H9 (cell line): ENCODE measurements at regions not wholly inside any gene's neighbourhood (a gene's known extent, or its start where the extent isn't known, plus 50 kb on each side); places are given as distances from the start of the nearest gene placed in this dataset.

Source experiments
- DNase-seq: peaks from one replicate; pipeline ENCODE4 v3.0.0-alpha.2; 2017
- H2AFZ ChIP-seq: one replicate; pipeline ENCODE4 v1.6.1; 2013; ENCODE audit warnings: mild to moderate bottlenecking, low read length, control low read depth, moderate library complexity
- H2AK5ac ChIP-seq: 2 replicates; pipeline ENCODE4 v1.6.1; 2013; ENCODE audit warnings: low read length, control low read depth, mixed read lengths; ENCODE audit not compliant: insufficient read length
- H2BK120ac ChIP-seq: one replicate; pipeline ENCODE4 v1.6.1; 2013; ENCODE audit warnings: low read depth, mild to moderate bottlenecking, low read length, control low read depth, inconsistent platforms; ENCODE audit not compliant: poor library complexity, severe bottlenecking
- H2BK12ac ChIP-seq: 2 replicates; pipeline ENCODE4 v1.6.1; 2013; ENCODE audit warnings: low read length, control low read depth, mixed read lengths, low read depth; ENCODE audit not compliant: insufficient read length
- H2BK15ac ChIP-seq: 2 replicates; pipeline ENCODE4 v1.6.1; 2013; ENCODE audit warnings: low read depth, low read length, control low read depth
- H2BK20ac ChIP-seq: one replicate; pipeline ENCODE4 v1.6.1; 2013; ENCODE audit warnings: low read depth, mild to moderate bottlenecking, low read length, control low read depth, inconsistent platforms; ENCODE audit not compliant: poor library complexity, severe bottlenecking
- H2BK5ac ChIP-seq: 2 replicates; pipeline ENCODE4 v1.6.1; 2013; ENCODE audit warnings: low read length, control low read depth, mixed read lengths; ENCODE audit not compliant: insufficient read length
- H3K14ac ChIP-seq: 2 replicates; pipeline ENCODE4 v1.6.1; 2013; ENCODE audit warnings: low read length, control low read depth; ENCODE audit not compliant: insufficient read depth
- H3K18ac ChIP-seq: 2 replicates; pipeline ENCODE4 v1.6.1; 2013; ENCODE audit warnings: low read depth, mild to moderate bottlenecking, mixed read lengths, low read length, control low read depth; ENCODE audit not compliant: insufficient read length
- H3K23ac ChIP-seq: 2 replicates; pipeline ENCODE4 v1.6.1; 2013; ENCODE audit warnings: low read length, control low read depth, mixed read lengths, low read depth; ENCODE audit not compliant: insufficient read length
- H3K23me2 ChIP-seq: 2 replicates; pipeline ENCODE4 v1.6.1; 2013; ENCODE audit warnings: low read depth, mild to moderate bottlenecking, mixed read lengths, low read length, control low read depth; ENCODE audit not compliant: insufficient read length, poor library complexity, severe bottlenecking
- H3K27ac ChIP-seq: 2 replicates; pipeline ENCODE4 v1.5.1; 2013; ENCODE audit warnings: low read length, control low read depth, mixed read lengths, low read depth; ENCODE audit not compliant: insufficient read length
- H3K27me3 ChIP-seq: 2 replicates; pipeline ENCODE4 v1.6.1; 2013; ENCODE audit warnings: low read length, control low read depth, inconsistent platforms; ENCODE audit not compliant: insufficient read depth
- H3K4ac ChIP-seq: 2 replicates; pipeline ENCODE4 v1.6.1; 2013; ENCODE audit warnings: low read depth, mild to moderate bottlenecking, control low read depth, inconsistent platforms, low read length, moderate library complexity
- H3K4me1 ChIP-seq: 2 replicates; pipeline ENCODE4 v1.6.1; 2013; ENCODE audit warnings: low read length, control low read depth, inconsistent platforms; ENCODE audit not compliant: insufficient read depth
- H3K4me2 ChIP-seq: 2 replicates; pipeline ENCODE4 v1.6.1; 2013; ENCODE audit warnings: low read length, control low read depth, mixed read lengths; ENCODE audit not compliant: insufficient read length, insufficient read depth
- H3K56ac ChIP-seq: 2 replicates; pipeline ENCODE4 v1.6.1; 2013; ENCODE audit warnings: low read depth, mild to moderate bottlenecking, mixed read lengths, low read length, control low read depth; ENCODE audit not compliant: insufficient read length
- H3K79me1 ChIP-seq: 2 replicates; pipeline ENCODE4 v1.6.1; 2013; ENCODE audit warnings: low read depth, mild to moderate bottlenecking, moderate library complexity, low read length, control low read depth, inconsistent platforms; ENCODE audit not compliant: insufficient read depth, poor library complexity, severe bottlenecking
- H3K79me2 ChIP-seq: 2 replicates; pipeline ENCODE4 v1.6.1; 2013; ENCODE audit warnings: low read length, control low read depth, inconsistent platforms; ENCODE audit not compliant: insufficient read depth
- H3K9ac ChIP-seq: 2 replicates; pipeline ENCODE4 v1.6.1; 2013; ENCODE audit warnings: low read length, control low read depth, mixed read lengths; ENCODE audit not compliant: insufficient read length; ENCODE audit errors: extremely low read depth
- H3K9me3 ChIP-seq: one replicate; pipeline ENCODE4 v1.6.1; 2013; ENCODE audit warnings: low read depth, low read length, inconsistent platforms; ENCODE audit not compliant: control insufficient read depth
- H3T11ph ChIP-seq: one replicate; pipeline ENCODE4 v1.6.1; 2013; ENCODE audit warnings: mild to moderate bottlenecking, low read length, control low read depth, inconsistent platforms
- H4K20me1 ChIP-seq: one replicate; pipeline ENCODE4 v1.6.1; 2013; ENCODE audit not compliant: control insufficient read depth, insufficient read length, insufficient read depth
- H4K5ac ChIP-seq: 2 replicates; pipeline ENCODE4 v1.6.1; 2013; ENCODE audit warnings: low read depth, mild to moderate bottlenecking, mixed read lengths, low read length, control low read depth; ENCODE audit not compliant: insufficient read length
- H4K8ac ChIP-seq: replicated peaks from 2 replicates; pipeline ENCODE4 v1.6.1; 2013; ENCODE audit warnings: low read length, control low read depth, mixed read lengths, low read depth; ENCODE audit not compliant: insufficient read length
- H4K91ac ChIP-seq: 2 replicates; pipeline ENCODE4 v1.6.1; 2013; ENCODE audit warnings: low read depth, mild to moderate bottlenecking, moderate library complexity, mixed read lengths, low read length, control low read depth; ENCODE audit not compliant: insufficient read length
- H3K27ac Mint-ChIP-seq, 3 experiments: 2 replicates in 2 of 3; 3 replicates in 1 of 3; pipeline ENCODE4 v1.8.0; 2020 to 2021; ENCODE audit warnings: mixed read lengths in 3 of 3, mild to moderate bottlenecking in 1 of 3, moderate library complexity in 1 of 3
- H3K27me3 Mint-ChIP-seq: 2 replicates; pipeline ENCODE4 v1.8.0; 2021; ENCODE audit warnings: low read depth, mild to moderate bottlenecking, moderate library complexity, mixed read lengths
- H3K36me3 Mint-ChIP-seq, 3 experiments: 2 replicates in 2 of 3; 3 replicates in 1 of 3; pipeline ENCODE4 v1.8.0; 2020 to 2021; ENCODE audit warnings: low read depth in 3 of 3, mixed read lengths in 3 of 3; ENCODE audit not compliant: insufficient read depth in 1 of 3
- H3K4me1 Mint-ChIP-seq, 2 experiments: 2 replicates each; pipeline ENCODE4 v1.8.0; 2020; ENCODE audit warnings: mixed read lengths in 2 of 2
- H3K4me3 Mint-ChIP-seq, 2 experiments: 2 replicates in 1 of 2; 3 replicates in 1 of 2; pipeline ENCODE4 v1.8.0; 2020 to 2021; ENCODE audit warnings: mild to moderate bottlenecking in 2 of 2, mixed read lengths in 2 of 2, moderate library complexity in 1 of 2
- H3K9me3 Mint-ChIP-seq, 2 experiments: 2 replicates in 1 of 2; 3 replicates in 1 of 2; pipeline ENCODE4 v1.8.0; 2020; ENCODE audit warnings: mild to moderate bottlenecking in 2 of 2, mixed read lengths in 2 of 2, moderate library complexity in 1 of 2
- WGBS: extraction: QIAGEN DNeasy Blood & Tissue Kit; methylation state at CpG from one replicate; pipeline ENCODE4 v1.1.7; 2013; ENCODE audit warnings: missing lambda C conversion rate, low lambda C conversion rate, mixed read lengths; ENCODE audit not compliant: insufficient read length; ENCODE audit errors: extremely low coverage; 5-methylcytosine and 5-hydroxymethylcytosine counted together
- TF ChIP-seq, protein P1 (sequence below): fragments of 200-600 bp; sonication (generic); conservative IDR thresholded peaks from 3 replicates; pipeline ENCODE4 v1.8.0; 2021; ENCODE audit warnings: antibody characterized with exemption, mild to moderate bottlenecking

DNA sequence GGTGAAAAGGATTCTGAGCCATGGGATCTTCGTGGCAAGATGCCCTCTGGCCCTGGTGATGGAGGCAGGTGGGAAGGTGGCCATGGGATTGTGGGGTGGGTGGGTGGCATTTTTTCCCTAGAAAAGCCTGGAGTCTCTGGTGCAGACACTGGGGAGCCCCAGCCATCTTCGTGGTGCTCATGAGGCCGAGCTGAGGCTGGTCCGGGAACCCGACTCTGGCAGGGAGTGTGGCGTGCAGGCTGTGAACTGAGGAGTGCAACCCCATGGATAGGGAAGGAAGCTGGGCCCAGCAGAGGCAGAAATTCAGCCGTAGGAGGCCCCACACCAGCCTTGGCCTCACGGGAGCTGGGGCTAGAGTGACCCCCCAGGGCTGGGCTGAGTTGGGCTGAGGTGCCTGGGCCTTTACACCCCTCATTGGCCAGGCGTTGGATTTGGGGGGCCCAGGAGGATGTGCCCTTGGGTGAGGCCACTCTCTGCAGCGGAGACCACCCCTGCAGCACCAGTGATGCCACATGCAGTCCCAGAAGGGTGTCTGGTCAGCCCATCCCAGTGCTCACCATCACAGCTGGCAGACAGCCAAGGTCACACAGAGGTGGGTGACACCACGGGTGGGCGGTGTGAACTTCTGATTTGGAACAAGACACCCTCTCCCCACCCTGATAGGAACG, 115.6 kb upstream of the HDAC4 start:
- Mint-ChIP-seq H3K4me3 (no peak overlapping the region), H3K27me3 (peaks cover 9% of the 10 kb centered on the region), H3K9me3 (peaks cover 0 to 5% of the 10 kb centered on the region in 2 experiments; a peak in 2 of 5 replicates), H3K27ac (no peak overlapping the region), H3K36me3 (no peaks in the 10 kb centered on the region; a peak in 2 of 7 replicates), H3K4me1 (peaks cover 11 to 16% of the 10 kb centered on the region in 2 experiments)
- H3K14ac ChIP-seq, result no peak overlapping the region; the same call in 1 of the 2 replicates
- H3K23ac ChIP-seq, result no peak overlapping the region
- H2BK20ac ChIP-seq, result no peak overlapping the region
- no peak overlapping the region for H3K18ac ChIP-seq
- TF ChIP-seq, protein P1, sequence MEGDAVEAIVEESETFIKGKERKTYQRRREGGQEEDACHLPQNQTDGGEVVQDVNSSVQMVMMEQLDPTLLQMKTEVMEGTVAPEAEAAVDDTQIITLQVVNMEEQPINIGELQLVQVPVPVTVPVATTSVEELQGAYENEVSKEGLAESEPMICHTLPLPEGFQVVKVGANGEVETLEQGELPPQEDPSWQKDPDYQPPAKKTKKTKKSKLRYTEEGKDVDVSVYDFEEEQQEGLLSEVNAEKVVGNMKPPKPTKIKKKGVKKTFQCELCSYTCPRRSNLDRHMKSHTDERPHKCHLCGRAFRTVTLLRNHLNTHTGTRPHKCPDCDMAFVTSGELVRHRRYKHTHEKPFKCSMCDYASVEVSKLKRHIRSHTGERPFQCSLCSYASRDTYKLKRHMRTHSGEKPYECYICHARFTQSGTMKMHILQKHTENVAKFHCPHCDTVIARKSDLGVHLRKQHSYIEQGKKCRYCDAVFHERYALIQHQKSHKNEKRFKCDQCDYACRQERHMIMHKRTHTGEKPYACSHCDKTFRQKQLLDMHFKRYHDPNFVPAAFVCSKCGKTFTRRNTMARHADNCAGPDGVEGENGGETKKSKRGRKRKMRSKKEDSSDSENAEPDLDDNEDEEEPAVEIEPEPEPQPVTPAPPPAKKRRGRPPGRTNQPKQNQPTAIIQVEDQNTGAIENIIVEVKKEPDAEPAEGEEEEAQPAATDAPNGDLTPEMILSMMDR, result no peak
- no peak overlapping the region for H4K8ac ChIP-seq
- WGBS, result no CpG with 5 or more reads among the region's 13 CpGs
- H3K23me2 ChIP-seq, result no peaks in the 10 kb centered on the region
- H3K27me3 ChIP-seq, result no peaks in the 10 kb centered on the region
- H4K91ac ChIP-seq, result no peak overlapping the region
- no peak overlapping the region for H2BK5ac ChIP-seq
- no peaks in the 10 kb centered on the region for H4K20me1 ChIP-seq
- no peak overlapping the region for H3K9ac ChIP-seq
- no peak overlapping the region for H2BK120ac ChIP-seq
- H3K79me1 ChIP-seq, result no peaks in the 10 kb centered on the region
- no peak for DNase-seq
- no peak overlapping the region for H3K4me2 ChIP-seq
- H3T11ph ChIP-seq, result no peak overlapping the region
- no peaks in the 10 kb centered on the region; the same call in 1 of the 2 replicates for H3K4me1 ChIP-seq
- no peak overlapping the region for H2BK15ac ChIP-seq
- H2AFZ ChIP-seq, result no peak overlapping the region
- H2BK12ac ChIP-seq, result no peak overlapping the region
- H4K5ac ChIP-seq, result no peak overlapping the region
- H3K9me3 ChIP-seq, result no peaks in the 10 kb centered on the region
- H3K79me2 ChIP-seq, result no peaks in the 10 kb centered on the region
- H3K56ac ChIP-seq, result no peak overlapping the region
- H2AK5ac ChIP-seq, result no peak overlapping the region
- H3K27ac ChIP-seq, result no peak overlapping the region
- no peak overlapping the region for H3K4ac ChIP-seq
